OCI-M1 (cell line): ENCODE measurements at regions not wholly inside any gene's neighbourhood (a gene's known extent, or its start where the extent isn't known, plus 50 kb on each side); places are given as distances from the start of the nearest gene placed in this dataset.
"Not testable (repeated sequence)": the region's sequence is repeated elsewhere in the genome, so short reads cannot be mapped to it uniquely, and the experiment has no call there.

ENCODE experiments used
- DNase-seq: peaks from one replicate; lab custom pipeline; 2025; lab: John Stamatoyannopoulos, UW

DNA sequence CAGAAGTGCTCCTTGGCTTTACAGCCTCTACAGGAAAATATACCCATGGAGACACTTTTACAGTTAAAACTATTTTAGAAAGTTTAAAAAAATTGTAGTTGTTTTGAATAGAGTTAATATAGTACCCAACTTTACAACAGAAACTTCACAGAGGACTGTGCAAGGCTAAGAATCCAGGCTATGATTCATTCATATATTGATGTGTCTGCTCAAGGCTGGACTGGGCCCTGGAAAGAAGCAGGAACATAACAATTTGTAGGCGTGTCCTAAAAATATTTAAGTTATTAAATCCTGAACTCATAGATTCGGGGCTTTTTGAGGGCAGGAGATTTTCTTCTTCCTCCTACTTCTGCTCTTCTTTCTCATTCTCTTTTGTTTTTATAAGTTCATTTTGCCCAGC, 291.5 kb upstream of the CCDC179 start:
- DNase-seq = no peak

DNA sequence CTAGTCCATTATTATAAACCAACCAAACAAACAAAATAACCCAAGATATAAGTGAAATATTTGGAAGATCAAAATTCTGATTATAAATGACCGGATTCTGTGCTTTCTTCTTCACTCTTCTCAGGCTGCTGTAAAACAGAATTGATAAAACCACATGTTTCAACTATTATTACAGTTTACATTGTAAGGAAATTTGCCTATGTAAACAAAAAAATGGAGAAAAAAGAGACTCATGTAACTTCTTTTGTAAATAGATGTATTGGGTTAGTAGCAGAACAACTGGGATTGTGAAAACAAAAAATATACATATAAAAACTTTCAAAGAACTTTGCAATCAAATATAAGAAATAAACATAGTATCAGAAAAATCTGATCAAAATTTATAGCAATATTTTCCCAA, 295.2 kb upstream of the CCDC179 start:
- DNase-seq = no peak

DNA sequence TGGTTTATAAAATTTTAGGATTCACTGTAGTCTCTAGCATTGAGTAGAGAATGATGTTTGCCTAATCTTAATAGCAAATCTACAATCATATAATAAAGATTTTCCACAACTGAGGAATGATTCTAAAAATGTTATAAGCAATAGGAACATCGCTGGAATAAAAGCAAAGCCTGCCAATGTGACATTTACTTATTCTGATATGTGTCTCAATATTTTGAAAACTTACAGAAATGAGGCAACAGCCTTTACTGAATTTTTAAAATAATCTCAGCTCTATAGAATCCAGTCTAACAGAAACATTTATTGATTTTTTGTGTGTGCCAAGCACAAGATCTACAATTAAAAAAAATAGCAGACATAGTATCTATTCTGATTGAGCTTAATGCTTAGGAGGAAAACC, 303.7 kb upstream of the CCDC179 start:
- no peak for DNase-seq

DNA sequence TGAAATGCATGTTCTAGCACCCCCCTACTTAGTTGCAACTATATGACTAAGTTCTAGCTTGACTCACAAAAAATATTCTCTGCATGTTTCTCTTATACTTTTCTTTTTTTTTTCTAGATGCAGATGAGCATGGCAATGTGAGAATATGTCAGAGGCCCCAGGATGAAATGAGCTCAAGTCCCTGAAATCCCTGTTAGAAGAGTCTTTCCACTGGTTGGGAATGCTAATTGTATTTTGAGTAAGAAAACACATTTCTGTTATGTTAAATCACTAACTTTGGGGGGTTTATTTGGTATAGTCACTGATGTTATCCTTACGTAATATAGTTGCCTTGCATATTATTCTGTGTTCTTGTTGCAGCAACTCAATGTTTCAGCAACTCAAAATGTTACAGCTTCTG, 306.1 kb upstream of the CCDC179 start:
- DNase-seq = no peak

DNA sequence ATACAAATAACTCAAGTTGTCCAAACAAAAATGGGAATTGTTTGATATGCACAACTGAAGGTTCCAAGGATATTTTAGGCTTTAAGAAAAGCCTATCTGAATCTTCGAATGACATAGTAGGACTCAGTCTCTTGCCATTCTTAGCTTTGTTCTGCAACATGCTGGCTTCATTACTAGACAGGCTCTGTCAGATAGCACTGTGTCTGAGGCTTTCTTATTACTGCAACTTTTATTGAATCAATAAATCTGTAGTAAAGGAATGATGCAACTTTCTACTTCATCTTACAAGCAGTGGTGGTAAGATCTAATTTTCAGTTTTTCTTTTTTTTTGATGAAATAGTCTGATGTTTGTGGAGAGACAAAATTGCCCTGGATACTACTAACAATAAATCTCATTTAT, 319.3 kb upstream of the CCDC179 start:
- DNase-seq = no peak

DNA sequence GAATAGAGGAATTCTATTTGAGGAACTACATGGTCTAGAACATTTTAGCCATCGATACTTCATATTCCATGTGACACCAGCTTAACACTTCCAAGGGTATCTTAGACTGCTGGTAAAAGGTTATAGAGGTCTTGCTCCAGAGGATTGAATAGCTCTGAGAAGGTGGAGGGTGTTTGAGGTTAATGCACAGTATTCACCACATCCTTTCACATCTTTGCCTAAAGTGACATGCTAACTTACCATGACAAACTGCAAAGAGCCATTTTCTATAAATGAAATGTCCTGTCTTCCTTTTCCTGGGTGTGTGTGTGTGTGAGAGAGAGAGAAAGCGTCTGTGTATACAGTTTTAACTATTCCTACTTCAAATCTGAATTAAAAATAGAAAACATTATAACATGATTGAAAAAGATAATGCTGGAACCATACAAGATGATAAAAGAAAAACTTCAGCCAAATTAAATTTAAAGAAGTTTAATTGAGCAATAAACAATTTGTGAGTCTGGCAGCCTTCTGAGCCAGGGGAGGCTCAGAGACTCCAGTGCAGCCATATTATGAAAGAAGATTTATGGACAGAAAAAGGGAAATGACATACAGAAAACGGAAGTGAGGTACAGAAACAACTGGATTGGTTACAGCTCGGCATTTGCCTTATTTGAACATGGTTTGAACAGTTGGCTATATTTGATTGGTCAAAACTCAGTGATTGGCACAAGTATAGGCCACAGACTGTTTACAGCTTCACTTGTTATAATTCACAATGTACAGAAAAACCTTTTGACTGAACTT, 320.9 kb upstream of the CCDC179 start:
- DNase-seq = peak; percentile 28

DNA sequence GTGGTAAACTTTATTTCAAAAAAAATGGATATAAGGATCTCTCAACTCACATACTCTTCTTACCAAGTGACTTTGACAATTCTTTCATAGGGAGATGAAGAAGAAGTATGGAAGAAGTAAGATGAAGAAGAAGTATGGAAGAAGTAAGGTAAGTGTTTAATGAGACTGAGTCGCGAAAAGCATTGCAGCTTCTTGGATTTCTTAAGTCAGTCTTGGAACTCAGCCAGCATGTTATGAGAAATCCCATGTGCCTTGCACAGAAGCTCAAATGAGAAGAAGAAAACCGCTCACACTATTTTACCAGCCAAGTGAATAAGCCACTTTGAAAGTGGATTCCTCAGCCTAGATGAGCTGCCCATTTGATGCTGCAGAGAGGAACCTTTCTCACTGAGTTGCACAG, 332.0 kb upstream of the CCDC179 start:
- DNase-seq = no peak

DNA sequence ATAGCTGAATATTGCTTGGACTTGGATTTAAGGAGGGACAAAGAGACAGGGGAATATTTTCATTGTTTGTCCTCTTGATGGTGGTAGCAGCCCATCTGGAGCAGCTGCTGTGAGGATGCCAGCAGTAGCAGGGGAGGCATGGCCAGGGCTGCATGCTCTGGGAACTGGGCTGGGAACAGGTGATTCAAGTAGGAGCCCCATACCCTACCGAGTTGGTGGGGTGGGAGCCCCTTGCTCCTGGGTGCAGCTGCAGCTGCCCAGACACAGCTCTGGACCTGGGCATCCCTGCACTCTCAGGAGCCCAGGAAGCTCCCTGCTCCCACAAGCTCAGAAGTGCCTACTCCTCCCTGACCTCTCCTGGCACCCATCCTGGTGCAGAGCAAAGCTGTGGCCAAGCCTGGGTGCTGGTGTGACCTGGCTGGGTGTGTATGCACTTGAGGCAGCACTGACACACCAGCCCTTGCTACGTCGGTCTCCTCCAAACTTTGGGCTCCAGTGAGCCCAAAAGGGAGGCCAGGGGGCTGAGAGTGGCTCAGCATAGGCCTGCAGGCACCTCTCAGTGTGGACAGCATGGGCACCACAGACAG, 341.8 kb upstream of the CCDC179 start:
- DNase-seq = no peak

DNA sequence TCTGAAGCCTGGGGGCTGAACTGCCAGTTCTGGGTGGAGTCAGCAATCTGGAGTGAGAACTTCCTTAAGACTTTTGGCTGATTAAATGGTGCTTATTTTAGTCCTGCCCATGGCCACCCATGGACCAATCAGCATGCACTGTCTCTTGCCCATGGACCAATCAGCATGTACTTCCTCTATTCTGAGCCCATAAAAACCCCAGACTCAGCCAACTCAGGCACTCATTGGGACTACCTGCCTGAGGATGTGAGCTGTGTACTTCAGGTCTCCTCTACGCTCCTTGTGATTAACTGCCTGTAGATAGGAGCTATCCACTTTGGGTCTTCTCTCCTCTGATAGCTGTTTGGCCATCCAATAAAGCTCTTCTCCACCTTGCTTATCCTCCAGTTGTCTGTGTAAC, 342.3 kb upstream of the CCDC179 start:
- peak; percentile 31 for DNase-seq

DNA sequence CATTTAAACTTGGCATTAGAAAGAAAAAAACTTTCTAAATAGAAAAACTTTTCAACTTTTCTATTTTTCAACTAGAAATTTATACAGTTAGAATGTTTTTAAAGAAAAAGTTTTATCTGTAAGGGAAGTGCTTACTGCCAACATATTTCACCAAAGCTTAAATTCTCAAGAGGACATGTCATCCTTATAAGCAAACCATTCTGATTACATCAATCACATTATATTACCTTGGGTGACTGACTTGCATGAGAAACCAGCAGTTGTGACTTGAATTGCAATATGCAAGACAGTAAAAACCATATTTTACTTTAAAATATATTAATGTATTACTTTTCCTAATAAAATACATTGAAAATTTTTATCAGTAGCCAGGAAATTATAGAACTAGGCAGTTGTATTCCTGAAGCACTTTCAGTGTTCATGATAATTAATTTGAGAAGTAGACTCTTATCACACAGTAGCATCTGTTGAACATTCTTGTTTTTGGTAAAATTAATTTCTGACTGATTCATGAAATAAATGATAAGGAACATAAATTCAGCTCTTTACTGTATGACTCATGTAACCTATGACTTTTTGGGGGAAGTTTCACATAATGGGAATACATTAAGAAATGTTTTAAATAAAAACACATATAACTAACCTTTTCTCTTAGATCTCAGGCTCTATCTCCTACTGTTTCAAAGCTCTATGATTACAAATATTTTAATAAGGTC, 345.0 kb upstream of the CCDC179 start:
- peak; percentile 15 for DNase-seq

DNA sequence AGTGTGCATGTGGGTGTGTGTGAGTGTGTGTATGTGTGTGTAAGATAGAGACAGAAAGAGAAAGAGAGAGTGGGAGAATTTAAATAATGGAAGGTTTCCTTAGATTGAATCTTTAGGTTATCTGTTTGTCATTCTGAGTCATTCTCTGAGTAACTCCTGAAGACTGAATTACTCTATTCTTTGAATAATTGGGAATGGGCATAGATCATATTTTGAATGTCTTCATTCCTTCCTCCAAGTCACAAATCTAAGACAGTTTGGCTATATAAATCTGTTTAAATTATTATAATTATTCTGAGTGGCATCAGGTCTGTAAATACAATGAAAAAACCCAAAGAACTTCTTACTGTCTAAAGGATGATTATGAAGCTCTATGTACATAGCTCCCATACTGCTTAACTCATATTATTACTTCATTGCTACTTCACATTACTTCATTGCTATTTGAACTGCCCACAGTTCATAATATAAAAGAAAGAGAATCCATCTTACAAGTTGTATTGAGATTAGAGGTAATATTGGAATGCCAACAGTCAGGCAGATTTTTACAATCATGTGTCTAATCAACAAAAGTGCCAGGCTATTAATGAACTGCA, 346.6 kb upstream of the CCDC179 start:
- DNase-seq = peak; percentile 18

DNA sequence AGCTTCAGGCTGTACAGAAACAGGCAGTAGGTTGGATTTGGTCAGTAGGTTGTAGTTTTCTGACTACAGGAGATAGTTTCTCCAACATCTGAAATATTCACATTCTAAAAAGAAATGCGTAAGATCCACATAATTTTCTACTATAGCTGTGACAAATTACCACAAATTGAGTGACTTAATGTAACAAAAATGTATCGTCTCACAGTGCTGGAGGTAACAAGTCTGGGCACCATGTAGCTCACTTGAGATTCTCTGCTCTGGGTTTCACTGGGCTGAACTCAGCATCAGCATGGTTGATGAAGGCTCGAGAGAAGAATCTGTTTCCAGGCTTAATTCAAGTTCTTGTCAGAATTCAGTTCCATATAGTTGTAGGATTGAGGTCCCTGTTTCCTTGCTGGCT, 350.9 kb upstream of the CCDC179 start:
- DNase-seq = no peak

DNA sequence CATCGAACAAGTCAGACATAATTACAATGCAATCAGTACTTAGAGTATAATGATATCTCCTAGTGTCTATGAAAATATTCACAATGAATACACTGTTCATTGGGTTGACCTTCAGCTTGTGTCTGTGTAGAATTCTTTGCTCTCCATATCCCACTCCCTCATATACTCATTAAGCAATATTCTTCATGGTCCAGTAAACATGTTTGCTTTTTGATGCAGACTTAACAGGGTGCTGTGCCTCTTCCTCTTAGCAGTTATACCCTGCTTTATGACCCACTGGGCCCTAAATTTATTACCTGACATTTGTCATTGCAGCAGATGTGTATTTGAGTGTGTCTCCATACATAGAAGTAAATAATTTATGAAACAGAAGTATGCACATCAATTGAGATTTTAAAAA, 352.5 kb upstream of the CCDC179 start:
- no peak for DNase-seq

DNA sequence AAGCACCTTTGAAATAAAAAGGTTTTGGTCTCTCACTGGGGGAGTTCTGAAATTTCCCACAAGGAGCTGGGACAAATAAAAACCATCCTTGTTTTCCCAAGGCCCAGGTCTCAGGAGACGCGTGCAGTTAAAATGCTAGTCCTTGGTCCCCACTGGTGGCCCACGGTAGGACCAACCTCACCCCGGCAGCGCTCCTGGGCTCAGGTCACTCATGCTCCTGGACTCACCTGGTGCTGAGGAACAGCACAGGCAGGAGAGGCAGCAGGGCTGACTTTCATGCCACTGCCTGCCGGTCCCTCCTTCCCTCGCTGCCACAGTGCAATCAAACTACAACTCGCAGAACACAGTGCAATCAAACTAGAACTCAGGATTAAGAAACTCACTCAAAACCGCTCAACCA, 356.8 kb upstream of the CCDC179 start:
- no peak for DNase-seq

DNA sequence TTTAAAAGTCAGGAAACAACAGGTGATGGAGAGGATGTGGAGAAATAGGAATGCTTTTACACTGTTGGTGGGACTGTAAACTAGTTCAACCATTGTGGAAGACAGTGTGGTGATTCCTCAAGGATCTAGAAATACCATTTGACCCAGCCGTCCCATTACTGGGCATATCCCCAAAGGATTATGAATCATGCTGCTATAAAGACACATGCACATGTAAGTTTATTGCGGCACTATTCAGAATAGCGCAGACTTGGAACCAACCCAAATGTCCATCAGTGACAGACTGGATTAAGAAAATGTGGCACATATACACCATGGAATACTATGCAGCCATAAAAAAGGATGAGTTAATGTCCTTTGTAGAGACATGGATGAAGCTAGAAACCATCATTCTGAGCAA, 359.8 kb upstream of the CCDC179 start:
- not testable (repeated sequence) for DNase-seq

DNA sequence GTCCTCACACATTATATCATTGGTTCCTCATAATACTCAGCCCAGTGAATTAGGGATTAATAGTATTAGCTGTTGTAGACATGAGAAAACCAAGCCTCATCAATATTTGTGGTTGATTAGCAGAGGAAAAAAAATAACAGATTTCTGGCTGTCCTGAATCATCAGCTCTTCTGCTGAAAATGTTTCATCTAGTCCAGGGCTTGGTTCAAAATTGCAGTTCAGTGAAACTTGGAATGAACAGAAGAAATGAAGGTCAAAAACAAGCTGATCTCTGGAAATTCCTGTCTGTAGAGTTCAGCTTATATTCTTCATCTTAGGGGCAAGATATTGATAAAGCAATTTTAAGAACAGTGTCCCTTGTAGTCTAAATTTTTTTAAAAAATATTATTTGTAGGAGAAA, 361.1 kb upstream of the CCDC179 start:
- DNase-seq = no peak

DNA sequence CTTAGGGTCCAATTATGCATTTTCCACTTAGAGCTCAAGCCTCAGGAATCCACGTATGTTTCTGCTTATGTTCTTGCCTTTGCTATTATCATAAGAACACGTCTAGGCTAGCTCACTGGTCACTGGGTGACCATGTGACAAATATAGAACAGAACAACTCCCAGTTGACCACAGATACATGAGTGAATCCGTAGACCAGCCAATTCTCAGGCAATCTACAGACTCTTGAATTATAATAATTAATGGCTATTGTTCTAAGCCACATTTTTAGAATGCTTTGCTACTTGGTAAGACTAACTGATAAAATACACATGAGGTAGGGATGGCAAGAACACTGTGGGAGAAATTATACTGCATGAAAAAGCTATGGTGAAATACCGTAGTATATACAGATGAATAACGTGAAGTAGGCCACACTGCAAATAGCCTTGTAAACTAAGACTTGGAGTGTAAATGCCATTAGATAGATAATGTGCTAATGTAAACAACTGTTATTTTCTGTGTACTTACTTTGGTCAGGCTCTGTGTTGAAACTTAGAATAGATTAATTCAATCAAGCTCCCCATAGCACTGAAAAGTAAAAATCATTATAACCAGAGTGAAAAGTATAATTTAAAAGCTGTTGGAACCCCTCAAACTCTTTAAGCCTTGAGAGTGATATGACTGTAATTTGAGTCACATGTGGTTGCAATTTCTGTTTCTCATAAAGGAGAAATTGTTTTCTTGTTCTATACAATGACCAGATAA, 366.2 kb upstream of the CCDC179 start:
- DNase-seq = no peak

DNA sequence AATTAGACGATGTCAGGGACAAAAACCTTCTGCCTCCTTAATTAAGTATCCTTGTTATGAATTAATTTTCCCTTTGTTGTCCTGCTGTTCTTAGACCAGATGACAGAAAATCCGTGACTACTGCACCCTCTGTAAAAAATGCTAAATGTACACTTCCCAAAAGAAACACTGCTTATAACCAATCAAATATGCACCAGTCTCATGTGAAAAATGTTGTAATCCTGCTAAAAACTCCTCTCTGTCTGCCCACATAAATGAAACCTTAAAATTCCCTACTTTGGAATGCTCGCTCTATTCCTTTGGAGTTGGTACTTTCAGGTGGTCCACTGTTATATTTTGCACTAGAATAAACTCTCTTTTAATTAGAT, 366.8 kb upstream of the CCDC179 start:
- no peak for DNase-seq

DNA sequence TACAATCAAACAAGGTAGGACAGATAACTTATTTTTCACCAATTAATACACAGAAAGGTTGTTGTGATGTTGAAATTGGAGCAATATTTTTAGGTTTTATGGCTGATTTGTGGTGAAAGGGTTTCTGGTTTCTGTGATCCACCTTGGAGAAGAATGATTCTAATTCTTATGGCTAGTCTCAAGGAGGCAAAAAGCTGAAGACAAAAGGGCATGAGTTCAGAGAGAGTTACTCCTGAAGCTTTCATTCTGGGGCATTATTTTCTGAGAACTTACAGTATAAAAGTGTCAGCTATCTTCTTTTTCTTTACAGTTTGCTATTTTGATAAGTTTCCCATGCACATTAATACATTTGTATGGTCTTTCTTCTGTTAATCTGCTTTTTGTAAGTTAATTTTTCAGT, 372.4 kb upstream of the CCDC179 start:
- DNase-seq = no peak

DNA sequence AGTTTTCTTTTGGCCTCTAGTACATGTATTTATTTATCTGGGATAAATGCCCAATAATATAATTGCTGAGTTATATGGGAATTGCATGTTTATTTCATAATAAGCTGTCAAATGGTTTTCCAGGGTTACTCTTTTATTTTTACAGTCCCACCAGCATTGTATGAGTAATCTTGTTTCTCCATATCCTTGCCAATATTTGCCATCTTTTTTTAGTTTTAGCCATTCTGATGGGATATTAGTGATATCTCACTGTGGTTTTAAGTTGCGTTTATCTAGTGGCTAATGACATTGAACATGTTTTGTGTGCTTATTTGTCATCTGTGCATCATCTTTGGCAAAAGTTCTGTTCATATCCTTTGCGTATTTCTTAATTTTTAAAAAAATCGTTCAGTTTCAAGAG, 372.8 kb upstream of the CCDC179 start:
- no peak for DNase-seq

DNA sequence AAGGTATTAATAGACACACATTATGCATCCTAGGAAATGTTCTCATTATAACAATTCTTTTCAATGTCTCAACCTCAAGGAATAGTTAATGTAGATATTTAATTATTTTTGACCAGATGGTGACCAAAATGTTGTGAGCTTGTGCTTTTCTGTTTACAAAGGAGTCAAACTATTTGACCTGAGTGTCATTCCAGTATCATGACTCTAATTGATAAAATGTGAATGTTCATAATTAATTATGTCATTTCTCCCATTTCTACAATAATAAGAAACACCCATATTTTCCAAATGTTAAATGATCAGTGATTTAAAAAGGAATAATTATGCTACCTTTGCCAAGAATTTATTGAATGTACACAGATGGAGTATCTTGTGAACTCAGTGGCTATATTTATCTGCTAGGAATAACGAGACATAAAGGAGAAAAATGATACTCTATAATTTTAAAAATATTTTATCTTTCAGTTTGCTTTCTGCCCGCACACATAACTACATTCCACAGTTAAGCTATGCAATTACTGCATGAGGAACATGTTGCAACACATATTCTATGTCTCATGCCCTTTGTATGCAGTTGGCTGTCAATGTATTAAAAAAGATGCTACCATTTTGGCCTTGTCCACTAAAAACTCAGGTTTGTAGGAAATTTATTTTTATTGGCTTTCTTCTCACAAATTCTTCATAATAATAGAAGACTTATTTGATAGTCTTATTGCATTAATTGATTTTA, 376.7 kb upstream of the CCDC179 start:
- DNase-seq = no peak

DNA sequence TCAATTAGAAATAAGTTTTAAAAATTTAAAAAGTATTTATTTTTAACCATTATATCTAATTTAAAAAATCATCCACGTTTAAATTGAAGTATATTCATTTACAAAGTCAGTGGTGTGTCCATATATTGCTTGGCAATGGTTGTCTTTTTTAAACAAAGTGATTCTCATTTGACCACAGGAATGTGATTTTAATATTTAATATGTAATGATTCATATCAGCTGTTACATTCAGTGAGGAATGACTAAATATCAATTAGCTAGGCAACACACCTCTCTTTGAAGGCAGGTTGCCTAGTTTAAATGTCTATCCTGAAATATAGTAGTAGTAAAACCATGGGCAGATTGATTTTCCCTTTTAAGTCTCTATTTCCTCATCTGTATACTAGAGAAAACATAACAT, 392.2 kb upstream of the CCDC179 start:
- DNase-seq = no peak
